ENCODE measurements at regions not wholly inside any gene's neighbourhood (a gene's known extent, or its start where the extent isn't known, plus 50 kb on each side); places are given as distances from the start of the nearest gene placed in this dataset.

- no peak for DNase-seq (ENCODE audit: low spot score)
Measured at GRCh38 chr14:60563113-60563512, 54.2 kb downstream of the SIX6 start.

GRCh38 chr14:60565211-60565610, 56.3 kb downstream of the SIX6 start:
- DNase-seq (ENCODE audit: low spot score), result peak; percentile 88

DNA sequence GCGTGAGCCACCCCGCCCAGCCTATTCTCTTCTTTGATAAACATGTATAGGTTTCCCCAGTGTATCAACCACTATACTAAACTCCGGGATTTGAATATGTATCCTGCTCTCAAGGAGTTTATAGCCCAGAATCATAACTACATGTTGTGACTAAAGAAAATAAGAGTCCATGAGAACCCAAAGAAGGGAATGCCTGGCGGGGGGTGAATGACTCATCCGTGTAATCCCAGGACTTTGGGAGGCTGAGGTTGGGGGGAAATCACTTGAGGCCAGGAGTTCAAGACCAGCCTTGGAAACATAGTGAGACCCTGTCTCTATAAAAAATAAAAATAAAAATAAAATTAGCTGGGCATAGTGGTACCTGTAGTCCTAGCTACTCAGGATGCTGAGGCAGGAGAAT, 57.2 kb downstream of the SIX6 start:
- no peak for DNase-seq (ENCODE audit: low spot score)

DNA sequence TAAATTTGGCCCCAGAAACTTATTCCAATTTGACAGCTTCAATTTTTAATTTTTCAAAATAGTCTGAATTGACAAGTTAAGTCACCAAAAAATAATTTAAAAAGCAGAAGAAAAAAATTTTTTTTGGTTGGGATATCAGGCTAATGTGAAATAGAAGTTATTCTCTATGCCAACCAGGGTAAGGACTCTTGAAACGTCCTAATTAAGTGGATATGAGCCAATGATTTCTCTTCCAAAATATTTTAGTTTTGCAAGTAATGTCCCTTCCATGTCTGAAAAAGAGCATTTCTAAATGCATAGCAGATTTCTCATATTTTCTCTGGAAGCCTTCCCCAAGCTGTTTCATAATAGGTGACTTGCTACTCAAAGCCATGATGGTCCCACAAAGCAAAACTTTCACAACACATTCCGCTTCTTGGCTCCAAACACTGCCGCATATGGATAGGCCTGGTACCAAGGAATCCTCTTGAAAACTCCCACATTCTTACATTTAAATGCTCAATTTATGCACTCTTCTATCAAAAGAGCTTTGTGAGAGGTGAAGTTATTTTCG, 65.1 kb downstream of the SIX6 start:
- no peak for DNase-seq (ENCODE audit: low spot score)

DNA sequence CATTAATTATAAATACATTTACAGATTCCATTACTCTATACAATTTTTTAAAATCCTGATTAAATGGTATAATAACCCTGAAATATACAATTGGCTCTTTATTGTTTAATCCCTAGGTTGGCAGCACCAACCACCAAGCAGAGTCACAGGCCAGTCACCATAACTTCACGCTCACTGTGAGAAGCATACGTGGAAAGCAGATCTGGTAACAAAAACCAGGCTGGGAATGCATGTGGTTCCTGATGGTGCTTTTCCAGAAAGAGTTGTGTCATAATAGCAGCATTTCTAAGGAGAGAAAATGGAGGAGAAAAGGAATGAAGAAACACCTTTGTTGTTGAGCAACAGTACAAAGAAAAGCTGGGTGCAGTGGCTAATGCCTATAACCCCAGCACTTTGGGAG, 66.1 kb downstream of the SIX6 start:
- DNase-seq (ENCODE audit: low spot score), result no peak

- DNase-seq (ENCODE audit: low spot score), result no peak
Measured at GRCh38 chr14:60585676-60586075, 63.6 kb downstream of the SIX1 start.

DNA sequence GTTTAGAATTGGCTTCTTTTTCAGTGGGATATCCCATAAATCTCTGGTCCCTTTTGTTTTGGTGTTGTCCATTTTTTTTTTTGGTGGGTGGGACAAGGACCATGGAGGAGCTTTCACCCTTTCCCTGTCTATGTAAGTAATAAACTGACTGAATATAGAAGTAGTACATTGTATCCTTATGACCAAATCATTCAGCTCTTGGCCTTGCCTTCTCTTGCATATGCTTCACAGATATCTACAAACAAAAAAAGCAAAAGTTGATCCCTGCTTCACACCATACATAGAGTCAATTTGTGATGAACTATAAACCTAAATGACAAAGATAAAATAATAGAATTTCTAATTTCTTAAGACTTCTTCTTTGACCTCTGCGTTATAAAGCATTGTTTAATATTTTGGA, 59.8 kb downstream of the SIX1 start:
- no peak for DNase-seq (ENCODE audit: low spot score)

- no peak for DNase-seq (ENCODE audit: low spot score)
Measured at GRCh38 chr14:60590991-60591414, 58.3 kb downstream of the SIX1 start.

All from kidney tubule cell (primary cell).